Midbrain (tissue), 1 donor: ENCODE measurements at regions not wholly inside any gene's neighbourhood (a gene's known extent, or its start where the extent isn't known, plus 50 kb on each side); places are given as distances from the start of the nearest gene placed in this dataset.

Source experiments
- DNase-seq: peaks from one replicate; lab custom pipeline; 2025; lab: John Stamatoyannopoulos, UW

DNA sequence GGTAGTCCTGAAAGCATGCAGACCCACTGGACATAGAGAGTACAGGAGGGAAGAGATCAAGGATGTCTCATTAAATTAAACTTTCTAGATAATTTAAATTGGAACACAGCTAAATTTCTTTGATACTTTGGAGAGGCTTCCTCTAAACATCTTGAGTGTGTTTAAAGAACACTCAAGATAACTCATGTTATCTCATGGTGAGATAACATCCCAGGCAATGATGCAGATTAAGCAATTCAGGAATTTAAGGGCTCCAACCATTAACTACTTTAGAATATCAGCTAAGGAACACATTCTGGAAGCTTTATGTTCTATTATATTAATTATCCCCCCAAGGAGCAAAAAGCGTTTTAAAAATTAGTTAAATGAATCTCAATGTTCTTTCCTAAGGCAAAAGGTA, 289.2 kb upstream of the RUNX1 start:
- DNase-seq: no peak

DNA sequence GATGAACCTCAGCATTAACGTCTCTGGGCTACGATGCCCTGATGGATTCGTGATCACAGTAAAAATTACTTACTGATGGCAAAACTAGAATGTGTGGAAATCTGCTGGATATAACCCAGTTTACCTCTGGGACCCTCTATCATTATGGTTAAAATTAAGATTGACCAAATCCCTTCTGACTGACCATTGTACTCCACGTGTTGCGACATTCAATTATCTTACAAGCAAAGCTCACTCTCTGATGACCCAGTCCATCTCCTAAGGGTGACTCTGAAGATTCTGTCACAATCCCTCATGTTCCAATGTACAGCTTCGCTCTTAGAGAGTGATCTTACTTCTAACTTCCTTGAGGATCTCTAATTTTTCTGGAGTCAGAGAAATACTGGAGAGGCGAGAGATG, 288.5 kb upstream of the RUNX1 start:
- no peak for DNase-seq

DNA sequence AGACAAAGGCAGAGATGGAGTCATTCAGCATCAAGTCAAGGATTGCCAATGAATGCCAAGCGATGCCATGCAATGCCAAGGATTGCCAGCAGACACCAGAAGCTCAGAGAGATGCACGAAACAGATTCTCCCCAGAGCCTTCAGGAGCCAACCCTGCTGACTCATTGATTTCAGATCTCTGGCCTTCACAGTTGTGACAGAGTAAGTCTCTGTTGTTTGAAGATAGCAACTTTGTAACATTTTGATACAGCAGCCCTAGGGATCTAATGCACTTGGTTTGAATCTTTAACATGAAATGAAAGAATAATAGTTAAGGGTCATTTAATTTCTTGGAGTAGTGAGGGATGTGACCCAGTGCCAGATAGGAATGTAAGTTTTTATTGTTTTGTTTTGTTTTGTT, 287.4 kb upstream of the RUNX1 start:
- DNase-seq: no peak

DNA sequence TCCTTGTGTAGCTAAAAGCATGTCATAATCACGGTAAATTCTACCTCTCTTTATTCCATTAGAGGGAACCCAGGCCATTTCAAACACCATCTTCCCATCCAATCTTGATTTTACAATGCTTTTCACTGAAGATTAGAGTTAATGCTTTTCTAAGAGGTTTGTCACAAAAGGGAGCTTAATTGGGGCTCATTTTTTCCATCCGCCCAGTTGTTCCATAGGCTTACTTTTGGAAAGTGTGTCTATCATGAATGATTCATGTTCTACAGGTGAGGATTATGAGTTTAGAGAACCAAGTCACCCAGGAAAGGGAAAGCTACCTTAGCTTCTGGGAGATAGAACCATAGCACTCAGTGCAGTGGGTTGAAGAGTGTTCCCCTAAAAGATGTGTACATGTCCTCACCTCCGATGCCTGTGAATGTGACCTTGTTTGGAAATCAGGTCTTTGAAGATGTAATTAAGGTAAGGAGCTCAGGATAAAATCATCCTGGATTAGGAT, 286.9 kb upstream of the RUNX1 start:
- no peak for DNase-seq

DNA sequence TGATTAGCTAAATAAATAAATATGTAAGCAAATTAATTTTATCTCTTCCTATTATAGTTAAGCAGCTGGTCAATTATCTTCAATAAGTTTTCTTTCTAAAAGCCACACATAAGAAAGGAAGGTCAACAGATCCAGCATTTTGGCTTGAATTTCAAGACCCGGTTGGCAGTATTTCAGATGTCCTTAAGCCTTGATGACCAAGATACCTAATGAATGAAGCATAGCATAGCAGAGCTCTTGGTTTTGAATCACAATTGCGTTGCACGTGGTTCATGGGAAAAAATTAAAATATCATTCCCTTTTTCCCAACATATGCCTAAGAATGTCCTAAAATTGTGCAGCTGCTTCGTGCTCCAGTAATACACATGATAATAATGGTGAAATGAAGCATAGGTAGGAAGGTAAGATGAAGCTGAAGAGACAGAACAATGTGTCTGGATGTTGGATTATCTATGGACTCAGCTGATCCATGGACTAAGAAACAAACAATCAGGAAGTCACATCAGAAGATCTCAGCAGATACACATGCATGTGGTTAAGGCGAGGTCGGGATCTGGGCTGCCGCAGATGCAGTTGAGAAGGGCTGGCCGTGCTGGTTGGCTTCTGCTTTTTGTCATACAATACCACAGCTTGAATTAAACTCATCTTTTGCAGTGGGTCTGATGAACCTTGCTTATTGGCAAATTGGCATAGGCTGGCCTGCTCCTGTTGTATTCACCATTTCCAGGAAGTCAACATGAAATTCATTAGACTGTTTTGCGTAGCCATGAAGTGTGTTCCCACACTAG, 284.9 kb upstream of the RUNX1 start:
- DNase-seq: no peak

DNA sequence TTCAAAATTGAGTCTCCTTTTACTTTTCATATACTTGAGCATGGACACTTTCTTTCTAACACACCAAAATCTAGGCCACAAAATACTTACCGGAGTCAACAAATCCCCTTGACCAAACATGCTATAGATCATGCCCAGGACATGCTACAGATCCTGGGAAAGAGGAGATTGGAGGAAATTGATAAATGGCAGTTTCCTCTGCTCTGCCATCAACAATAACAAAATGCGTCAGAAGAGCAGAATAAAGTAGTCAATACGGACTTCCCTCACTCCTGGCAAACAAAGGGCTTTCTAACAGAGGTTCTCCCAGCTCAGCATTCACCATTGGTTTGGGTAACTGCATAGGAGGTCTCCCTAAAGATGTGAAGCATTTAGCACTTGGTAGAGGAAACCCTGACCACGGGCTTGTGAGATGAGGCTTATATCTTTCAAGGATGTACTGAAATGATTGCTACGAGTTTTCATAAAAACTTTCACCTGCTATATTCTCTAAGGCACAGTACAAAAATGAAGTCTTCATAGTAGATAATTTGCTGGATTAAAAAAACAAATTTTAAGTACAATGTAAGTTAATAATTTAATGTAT, 283.8 kb upstream of the RUNX1 start:
- no peak for DNase-seq

DNA sequence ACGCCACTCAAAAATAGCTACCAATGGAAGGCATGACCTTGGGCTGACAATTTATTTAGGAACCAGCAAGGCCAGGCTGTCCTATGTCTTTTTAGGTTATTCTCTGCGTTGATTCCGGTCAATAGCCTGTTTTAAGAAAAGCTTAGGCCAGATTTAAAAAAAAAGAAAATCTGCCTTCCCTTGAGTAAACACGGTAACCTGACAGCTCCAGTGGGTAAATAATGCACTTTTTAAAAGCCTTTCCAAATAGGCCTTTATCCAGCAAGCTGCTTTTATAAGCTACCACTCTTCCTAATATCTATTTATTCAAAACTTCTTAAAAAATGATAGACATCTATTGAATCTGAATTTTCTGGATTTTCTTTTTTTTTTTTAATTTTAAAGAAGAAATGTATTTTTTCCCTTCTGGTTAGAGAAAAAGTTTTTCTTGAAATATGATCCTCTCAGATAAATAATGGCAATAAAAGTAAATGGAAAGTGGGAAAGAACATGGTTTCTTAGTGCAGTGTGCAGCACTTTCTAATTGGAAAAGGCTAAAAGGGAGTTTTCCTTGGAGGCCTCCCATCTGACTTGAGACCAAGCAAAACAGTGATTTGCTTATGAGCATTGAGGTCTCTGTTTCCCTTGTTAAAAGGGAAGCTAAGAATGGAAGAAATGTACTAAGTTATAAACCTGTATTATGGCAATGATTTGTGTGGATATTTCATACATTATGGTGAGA, 281.0 kb upstream of the RUNX1 start:
- no peak for DNase-seq

DNA sequence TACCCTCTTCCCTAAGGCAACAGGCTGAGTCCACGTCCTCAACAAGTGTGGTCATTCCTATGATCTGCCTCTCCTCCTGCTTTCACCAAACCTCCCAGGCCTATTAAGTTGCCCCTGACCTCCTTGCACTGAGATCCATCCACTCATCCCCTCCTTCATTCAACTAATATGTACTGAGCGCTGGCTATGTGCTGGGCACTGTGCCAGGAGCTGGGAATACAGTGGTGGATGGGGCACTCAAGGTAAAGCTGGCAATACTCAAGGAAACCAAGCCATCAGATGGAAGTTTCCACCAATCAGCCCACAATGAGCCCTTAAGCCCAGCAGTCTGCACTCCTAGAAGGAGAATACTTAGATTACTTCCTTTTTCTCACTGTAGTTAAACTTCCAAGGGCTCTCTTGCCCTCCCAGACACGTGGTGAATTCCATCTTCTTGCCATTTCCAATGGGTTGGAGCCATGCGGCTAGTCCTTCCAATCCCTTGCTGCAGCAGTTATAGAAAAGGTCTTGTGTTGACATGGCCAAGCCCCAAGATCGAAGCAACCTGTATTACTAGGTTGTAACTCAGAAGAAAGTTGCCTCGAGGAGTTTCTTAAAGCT, 279.9 kb upstream of the RUNX1 start:
- no peak for DNase-seq

DNA sequence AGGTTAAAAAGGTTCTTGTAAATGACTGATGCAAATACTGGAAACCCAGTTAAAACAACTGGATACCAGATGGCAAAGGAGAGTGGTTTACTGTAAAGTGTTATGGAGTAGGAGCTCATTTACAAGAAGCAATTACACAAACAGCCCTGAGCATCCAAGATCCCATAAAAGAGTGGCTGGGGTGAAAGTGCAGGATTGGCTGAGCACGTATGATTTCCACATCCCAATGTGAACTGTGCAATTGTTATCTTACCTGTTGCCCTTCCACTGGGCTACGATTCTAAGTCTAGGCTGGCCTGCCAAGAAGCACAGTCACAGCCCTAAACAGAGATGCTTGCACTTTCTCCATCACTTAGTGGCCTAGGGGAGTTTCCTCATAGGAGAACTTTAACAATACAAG, 277.6 kb upstream of the RUNX1 start:
- DNase-seq: no peak

DNA sequence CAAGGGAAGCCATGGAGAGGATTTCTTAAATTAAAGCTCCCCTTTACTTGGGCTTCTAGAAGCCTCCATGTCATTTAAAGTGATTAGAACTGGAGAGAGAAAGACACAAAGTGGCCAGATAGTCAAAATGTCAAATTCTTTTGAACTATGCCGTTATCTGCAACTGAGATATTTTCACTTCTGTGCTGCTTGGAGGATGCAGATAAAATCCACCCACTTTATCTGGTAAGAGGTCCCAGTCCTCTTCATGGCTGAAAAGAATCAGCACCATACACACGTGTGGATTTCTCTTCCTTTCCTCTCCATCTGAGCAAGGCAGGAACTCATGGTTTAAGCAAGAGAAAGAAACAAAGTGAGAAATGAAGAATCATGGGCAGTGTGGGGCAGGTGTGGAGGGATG, 276.9 kb upstream of the RUNX1 start:
- no peak for DNase-seq

DNA sequence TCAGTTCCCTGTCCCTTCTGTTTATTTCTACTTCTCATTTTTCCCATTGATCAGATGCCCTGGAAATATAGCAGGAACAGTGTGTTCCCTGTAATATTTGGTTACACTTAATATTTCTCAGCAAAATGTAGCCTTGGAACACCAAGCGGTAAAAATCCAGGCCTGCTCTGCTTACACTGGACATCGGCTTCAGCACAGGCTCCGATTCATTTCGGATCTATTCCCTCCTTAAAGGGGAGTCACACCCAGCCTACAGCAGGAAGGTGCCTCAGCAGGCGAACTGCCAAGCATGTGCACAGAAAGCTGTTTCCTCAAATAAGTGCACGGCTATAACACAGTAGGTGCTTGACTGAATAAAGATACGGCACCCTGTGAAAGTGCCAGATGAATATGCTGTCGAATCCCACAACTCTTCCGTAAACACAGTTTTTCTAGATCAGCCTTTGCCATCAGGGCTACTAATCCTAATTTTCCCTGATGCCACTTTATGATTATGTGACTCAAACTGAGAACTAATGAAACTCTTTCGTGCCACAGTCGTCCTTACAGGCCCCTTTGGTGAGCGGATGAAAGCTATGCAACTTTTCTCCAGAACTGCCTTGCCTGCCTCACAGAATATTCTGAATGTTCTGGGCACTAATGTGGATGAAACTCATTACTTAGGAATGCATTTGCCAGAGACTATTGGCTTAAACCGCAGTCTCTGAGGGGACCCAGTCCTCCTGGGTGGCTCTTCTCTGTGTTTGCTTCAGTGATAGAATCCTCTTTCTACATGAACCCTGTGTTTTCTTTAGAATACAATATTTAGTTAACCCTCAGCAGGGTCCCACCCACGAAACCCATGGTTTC, 275.5 kb upstream of the RUNX1 start:
- no peak for DNase-seq

DNA sequence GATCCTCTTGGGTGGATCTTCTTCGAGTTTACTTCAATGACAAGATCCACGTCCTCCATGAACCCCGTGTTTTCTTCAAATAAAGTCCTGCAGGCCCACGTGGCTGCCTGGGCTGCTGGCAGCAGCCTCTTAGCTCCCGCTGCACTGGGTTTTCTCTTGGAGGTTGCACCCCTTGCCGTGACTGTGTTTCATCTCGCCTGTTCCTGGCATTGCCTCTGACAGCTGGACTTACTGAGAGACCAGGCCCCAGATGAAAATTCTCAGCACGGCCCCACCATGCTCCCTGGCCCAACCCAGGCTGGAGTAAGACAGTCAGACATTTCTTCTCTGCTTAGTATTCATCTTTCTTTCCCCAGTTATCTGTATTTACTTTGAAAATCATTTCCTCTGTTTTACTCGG, 274.8 kb upstream of the RUNX1 start:
- no peak for DNase-seq

DNA sequence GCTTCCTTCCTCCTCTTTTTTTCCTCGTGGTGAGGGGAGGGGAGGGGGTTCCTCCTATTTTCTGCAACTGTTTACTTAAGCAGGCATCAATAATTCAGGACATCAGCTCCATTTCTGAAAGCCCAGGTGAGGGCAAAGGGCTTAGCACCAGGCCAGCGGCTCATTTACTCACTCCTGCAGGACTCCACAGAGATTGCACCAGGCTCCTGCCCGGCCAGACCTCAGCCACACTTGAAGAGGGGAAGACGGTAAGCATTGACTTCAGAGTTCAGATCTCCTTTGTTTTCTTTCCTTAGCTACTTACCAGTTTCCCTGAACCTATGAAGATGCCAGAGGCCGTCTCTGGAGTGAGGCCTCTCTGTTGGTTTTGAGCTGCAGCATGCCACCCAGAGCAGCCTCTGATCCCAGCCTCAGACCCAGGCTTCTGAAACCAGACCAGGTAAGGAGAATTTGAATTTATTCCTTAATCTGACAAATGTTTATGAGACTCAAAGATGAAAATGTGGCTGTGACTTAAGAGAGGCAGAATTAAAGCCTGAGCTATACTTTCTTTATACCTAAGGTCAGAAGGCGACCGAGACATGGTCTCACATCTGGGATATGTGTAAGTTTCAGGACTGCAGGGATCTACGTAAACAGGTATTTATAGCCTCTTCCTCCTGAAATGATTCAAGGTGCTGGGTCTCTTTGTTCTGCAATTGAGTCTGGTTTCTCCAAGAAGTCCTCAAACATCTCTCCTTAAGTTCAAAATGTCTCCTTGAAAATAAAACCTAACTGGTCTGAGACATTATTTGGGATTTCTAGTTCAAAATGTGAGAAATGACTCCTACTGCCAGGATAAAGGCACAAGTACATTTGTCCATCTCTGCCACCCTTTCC, 272.5 kb upstream of the RUNX1 start:
- DNase-seq: no peak

DNA sequence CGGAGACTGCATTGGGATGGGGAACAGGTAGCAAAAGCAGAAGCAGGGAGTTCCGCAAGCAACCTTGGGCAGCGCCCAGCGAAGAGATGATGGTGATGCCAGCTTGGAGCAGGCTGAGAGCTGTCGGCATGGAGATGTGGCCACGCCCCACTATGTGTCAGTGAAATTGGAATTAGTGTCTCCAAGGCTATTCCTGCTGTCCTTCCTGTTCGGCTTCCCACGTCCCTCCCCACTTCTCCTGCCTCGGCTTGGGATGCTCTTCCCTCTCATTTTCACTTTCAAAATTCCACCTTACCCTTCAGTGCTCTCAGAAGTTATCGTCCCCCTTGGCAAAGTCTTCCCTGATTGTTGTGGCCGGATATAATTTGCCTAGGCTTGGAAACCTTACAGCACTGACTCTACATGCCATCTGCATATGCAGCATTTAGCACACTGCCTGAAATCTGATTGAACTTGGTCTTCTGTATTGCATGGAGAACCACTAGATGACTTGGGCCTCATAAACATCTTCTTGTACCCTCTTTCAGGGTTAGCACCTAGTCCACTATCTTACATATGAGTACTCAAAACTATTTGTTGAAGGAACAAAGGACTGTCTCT, 270.7 kb upstream of the RUNX1 start:
- DNase-seq: no peak

DNA sequence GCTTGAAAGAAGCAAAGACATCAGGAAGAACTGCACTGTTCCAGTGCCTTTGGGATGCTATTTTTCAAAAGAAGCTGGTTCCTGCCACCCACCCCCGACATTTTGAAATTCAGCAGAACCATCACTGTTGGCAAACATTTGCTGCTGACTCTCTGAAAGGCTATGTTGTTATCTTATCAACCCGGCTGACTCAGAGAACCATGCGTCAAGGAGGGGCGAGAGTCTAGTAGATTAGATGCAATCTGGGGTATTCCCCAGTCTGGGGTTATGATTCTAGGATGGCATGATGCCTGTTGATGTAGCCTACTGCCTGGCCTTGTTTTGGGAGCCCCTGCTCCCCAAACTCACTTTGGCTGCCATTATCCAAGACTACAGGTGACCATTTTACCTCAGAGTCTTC, 267.8 kb upstream of the RUNX1 start:
- no peak for DNase-seq

DNA sequence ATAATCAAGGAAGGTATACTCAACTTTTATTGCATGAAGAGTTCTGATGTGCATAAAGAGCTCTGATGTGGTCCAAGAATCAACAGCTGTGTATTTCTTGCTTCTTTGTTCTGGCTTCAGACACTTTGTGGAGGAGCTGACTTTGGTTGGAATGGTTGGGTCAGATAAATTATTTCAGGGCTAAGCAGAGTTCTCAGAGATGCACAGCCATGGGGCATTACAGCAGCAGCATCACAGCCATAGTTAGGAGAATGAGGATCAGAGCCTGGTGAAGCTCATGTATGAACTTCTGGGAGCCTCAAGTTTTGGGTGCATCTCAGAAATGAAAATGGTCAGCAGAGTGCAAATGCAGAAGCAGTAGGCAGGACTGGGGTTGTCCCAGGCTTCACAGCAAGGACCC, 267.4 kb upstream of the RUNX1 start:
- no peak for DNase-seq

DNA sequence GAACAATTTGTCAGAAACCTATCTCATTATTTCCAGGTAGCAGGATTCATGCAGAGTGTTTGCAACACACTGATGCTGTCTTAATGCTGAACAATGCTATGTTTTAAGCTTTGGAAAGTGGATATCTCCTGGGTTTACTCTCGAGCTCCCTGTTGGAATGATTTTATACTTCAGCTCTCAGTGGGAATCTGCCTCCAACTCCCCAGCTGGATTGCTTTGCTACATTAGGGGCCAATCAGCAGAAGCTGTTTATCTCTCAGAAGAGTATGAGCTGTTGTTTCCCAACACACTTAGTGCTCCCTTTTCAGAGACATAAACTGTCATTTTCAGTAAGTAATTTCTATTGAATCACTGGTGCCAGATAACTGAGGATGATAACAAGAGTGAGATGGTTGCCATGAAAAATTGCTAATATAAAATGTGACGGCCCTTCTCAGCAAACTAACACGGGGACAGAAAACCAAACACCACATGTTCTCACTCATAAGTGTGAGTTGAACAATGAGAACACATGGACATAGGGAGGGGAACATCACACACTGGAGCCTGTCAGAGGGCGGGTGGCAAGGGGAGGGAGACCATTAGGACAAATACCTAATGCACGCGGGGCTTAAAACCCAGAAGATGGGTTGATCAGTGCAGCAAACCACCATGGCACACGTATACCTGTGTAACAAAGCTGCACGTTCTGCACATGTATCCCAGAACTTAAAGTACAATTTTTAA, 265.9 kb upstream of the RUNX1 start:
- DNase-seq: no peak

DNA sequence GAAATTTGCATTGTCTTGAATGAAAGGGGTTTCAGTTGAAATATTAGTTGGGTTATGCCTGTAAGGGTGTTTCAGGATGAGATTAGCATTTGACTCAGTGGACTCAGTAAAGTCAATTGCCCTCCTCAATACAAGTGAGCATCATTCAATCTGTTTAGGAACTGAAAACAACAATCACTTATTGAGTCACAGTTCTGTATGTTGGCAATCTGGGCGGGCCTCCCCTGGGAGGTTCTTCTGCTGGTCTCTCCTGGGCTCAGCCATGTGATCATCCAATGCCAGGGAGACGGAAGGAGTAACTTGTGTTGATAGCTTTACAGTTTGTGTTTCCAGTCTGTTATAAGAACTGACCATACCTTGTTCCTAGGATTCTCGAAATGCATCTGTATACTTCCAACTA, 262.9 kb upstream of the RUNX1 start:
- no peak for DNase-seq

DNA sequence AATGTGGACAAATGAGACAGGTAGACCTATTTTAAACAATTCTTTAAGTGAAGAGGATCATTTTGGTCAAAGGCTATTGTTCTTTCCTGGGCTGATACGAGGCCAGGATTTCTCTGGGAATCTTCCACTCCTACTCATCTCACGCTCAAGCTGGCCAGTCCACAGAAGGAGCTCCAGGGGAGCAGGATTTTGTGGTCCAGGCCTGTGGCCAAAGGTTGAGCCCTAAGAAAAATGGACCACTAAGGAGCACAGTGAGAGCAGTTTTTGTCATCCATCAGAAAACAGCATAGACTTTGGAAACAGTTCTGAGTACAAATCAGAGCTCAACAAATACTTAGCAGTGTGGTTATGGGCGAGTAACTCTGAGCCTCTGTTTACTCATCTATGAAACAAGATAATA, 260.2 kb upstream of the RUNX1 start:
- DNase-seq: no peak

DNA sequence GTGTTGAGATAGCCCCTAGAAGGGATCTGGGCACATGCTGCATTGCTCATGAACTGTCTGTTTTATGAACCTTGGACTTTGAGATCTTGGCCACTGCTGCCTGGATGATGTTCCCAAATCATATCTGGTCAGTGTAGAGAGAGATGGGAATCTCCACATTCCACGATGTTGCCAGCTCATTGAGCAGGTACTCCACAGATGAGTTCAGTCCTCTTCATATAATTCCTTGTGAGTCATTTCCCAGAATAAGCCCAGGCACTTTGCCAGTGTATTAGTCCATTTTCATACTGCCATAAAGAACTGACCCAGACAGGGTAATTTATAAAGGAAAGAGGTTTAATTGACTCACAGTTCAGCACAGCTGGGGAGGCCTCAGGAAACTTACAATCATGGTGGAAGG, 254.0 kb upstream of the RUNX1 start:
- DNase-seq: no peak
